HepG2 (cell line): ENCODE measurements at regions not wholly inside any gene's neighbourhood (a gene's known extent, or its start where the extent isn't known, plus 50 kb on each side); places are given as distances from the start of the nearest gene placed in this dataset.

Source experiments
- ATAC-seq: fragments of 200-7000 bp; cut with Tn5 transposase; 3 replicates; pipeline ENCODE4 v1.9.1; 2020; ENCODE audit warnings: mild to moderate bottlenecking, moderate library complexity
- BruUV-seq: library from RNA; stranded (reverse); fragments of 400-500 nt; replicated peaks from 2 replicates; lab custom pipeline; 2021; lab: Mats Ljungman, UMichigan
- CTCF ChIA-PET: fragments of 300-600 bp; formaldehyde crosslinking; extraction: SDS; loops from one replicate; lab custom pipeline; 2021; ENCODE audit warnings: low total read pairs, inconsistent platforms, low intra/inter-chr PET ratio; lab: Yijun Ruan, JAX
- POLR2A ChIA-PET: fragments of 350-600 bp; sonication (Branson Sonifier 250); formaldehyde crosslinking; loops from one replicate; lab custom pipeline; 2020; ENCODE audit warnings: antibody characterized with exemption, inconsistent platforms; lab: Yijun Ruan, JAX
- DNase-seq: peaks from one replicate; pipeline ENCODE4 v3.0.0-alpha.2; 2015; ENCODE audit warnings: low spot score
- FAIRE-seq: peaks from 3 replicates; lab custom pipeline; 2011; peaks lifted over from hg19 to GRCh38; lab: Jason Lieb, UNC
- H2AFZ ChIP-seq: one replicate; pipeline ENCODE4 v1.6.1; 2011; ENCODE audit warnings: low read length, inconsistent platforms
- H3K27ac ChIP-seq: fragments of 300-600 bp; 3 replicates; pipeline ENCODE4 v1.8.0; 2011; ENCODE audit warnings: mixed run types, mild to moderate bottlenecking, mixed read lengths, low read length, inconsistent platforms; ENCODE audit not compliant: insufficient read depth; ENCODE audit errors: extremely low read length
- H3K27me3 ChIP-seq, 2 experiments: fragments of 200-600 bp in 1 of 2; 2 replicates in 1 of 2; 3 replicates in 1 of 2; pipeline versions ENCODE4 v1.6.0 to v1.8.0; 2011; ENCODE audit warnings: low read length in 2 of 2, mild to moderate bottlenecking in 2 of 2, moderate library complexity in 2 of 2, inconsistent platforms in 1 of 2; ENCODE audit not compliant: insufficient read depth in 2 of 2, control insufficient read depth in 1 of 2
- H3K36me3 ChIP-seq, 2 experiments: fragments of 200-600 bp in 1 of 2; replicated peaks in 1 of 2; 2 replicates in 1 of 2; 3 replicates in 1 of 2; pipeline versions ENCODE4 v1.5.1 to v1.8.0; 2011; ENCODE audit warnings: low read length in 2 of 2, inconsistent platforms in 1 of 2; ENCODE audit not compliant: insufficient read depth in 2 of 2, control insufficient read depth in 1 of 2
- H3K4me1 ChIP-seq: 2 replicates; pipeline ENCODE4 v1.5.1; 2012; ENCODE audit warnings: low read length, inconsistent platforms; ENCODE audit not compliant: insufficient read depth
- H3K4me2 ChIP-seq: 2 replicates; pipeline ENCODE4 v1.6.0; 2011; ENCODE audit warnings: low read depth, low read length, inconsistent platforms
- H3K4me3 ChIP-seq, 3 experiments: fragments of 200-600 bp in 1 of 3; sonication (generic), shearing (Covaris generic) in 1 of 3; replicated peaks in 1 of 3; 2 replicates each; pipeline ENCODE4 v1.5.1; 2011 to 2016; ENCODE audit warnings: low read length in 3 of 3, inconsistent platforms in 2 of 3, low read depth in 2 of 3, mild to moderate bottlenecking in 2 of 3, control low read depth in 1 of 3, mixed read lengths in 1 of 3; ENCODE audit not compliant: insufficient read depth in 1 of 3
- H3K79me2 ChIP-seq: one replicate; pipeline ENCODE4 v1.6.1; 2011; ENCODE audit warnings: low read length, inconsistent platforms; ENCODE audit not compliant: insufficient read depth
- H3K9ac ChIP-seq: 2 replicates; pipeline ENCODE4 v1.6.0; 2011; ENCODE audit warnings: mild to moderate bottlenecking, low read depth, low read length, inconsistent platforms; ENCODE audit not compliant: insufficient read depth
- H3K9me3 ChIP-seq: 2 replicates; pipeline ENCODE4 v1.5.1; 2012; ENCODE audit warnings: mild to moderate bottlenecking, low read length
- H4K20me1 ChIP-seq: 2 replicates; pipeline ENCODE4 v1.6.0; 2011; ENCODE audit warnings: inconsistent platforms, mild to moderate bottlenecking, low read length, moderate library complexity; ENCODE audit not compliant: insufficient read depth
- AGO1 ChIP-seq: fragments of 200-400 bp; formaldehyde crosslinking; IDR thresholded peaks from 2 replicates; pipeline ENCODE4 v1.6.1; 2017; ENCODE audit warnings: mild to moderate bottlenecking, low read depth, low read length, moderate library complexity; ENCODE audit not compliant: poor library complexity, severe bottlenecking
- KLF12 ChIP-seq: sonication (generic); formaldehyde crosslinking; IDR thresholded peaks from 2 replicates; pipeline ENCODE4 v1.4.0; 2020; ENCODE audit warnings: missing genetic modification reagents, borderline replicate concordance
- MIER3 ChIP-seq: IDR thresholded peaks from 2 replicates; pipeline ENCODE4 v1.6.1; 2016; ENCODE audit warnings: missing compliant biosample characterization, borderline replicate concordance
- SALL1 ChIP-seq: sonication (generic); formaldehyde crosslinking; IDR thresholded peaks from 2 replicates; pipeline ENCODE4 v1.8.0; 2022; ENCODE audit warnings: mild to moderate bottlenecking, missing genetic modification reagents
- SAP130 ChIP-seq: IDR thresholded peaks from 2 replicates; pipeline ENCODE4 v1.6.1; 2016; ENCODE audit warnings: low read depth
- TOPORS ChIP-seq: sonication (generic); formaldehyde crosslinking; IDR thresholded peaks from 2 replicates; pipeline ENCODE4 v1.8.0; 2023; ENCODE audit warnings: mild to moderate bottlenecking, missing genetic modification reagents
- ZNF652 ChIP-seq: IDR thresholded peaks from 2 replicates; pipeline ENCODE4 v1.6.1; 2016; ENCODE audit warnings: low read depth, borderline replicate concordance
- WGBS: methylation state at CpG from one replicate; pipeline ENCODE4 v1.1.6; 2017; ENCODE audit warnings: low lambda C conversion rate; 5-methylcytosine and 5-hydroxymethylcytosine counted together
- in situ Hi-C: cut with HindIII; loops from 2 replicates; pipeline ENCODE4 v1.10.0; 2017; ENCODE audit warnings: low pct_unique_long_range_greater_than_20kb; ENCODE audit not compliant: extremely low pct_ligation_motif_present
- intact Hi-C: fragments of 100-400 bp; cut with micrococcal nuclease; formaldehyde crosslinking; loops from one replicate; pipeline ENCODE4 v1.10.0; 2022; ENCODE audit not compliant: unreplicated experiment

GRCh38 chr2:144320491-144320890 is 199.4 kb downstream of the ZEB2 start:
- ChIA-PET CTCF (no interaction called here), POLR2A (interaction anchor here (1.9 kb wide), 1 partner anchor 12 kb away, joined by 4 read pairs; a partner anchor contains a TSS)
- Histone ChIP-seq H3K79me2 (no peaks in the 10 kb centered on the region), H3K27ac (no peak overlapping the region), H3K36me3 (no peaks in the 10 kb centered on the region), H3K4me3 (no peak overlapping the region), H4K20me1 (no peaks in the 10 kb centered on the region), H3K9ac (no peak overlapping the region), H3K27me3 (no peaks in the 10 kb centered on the region), H3K4me1 (peaks cover 7% of the 10 kb centered on the region), H2AFZ (no peak overlapping the region), H3K4me2 (no peak overlapping the region), H3K9me3 (no peaks in the 10 kb centered on the region)
- FAIRE-seq (no peak), ATAC-seq (no peak), DNase-seq (no peak)
- WGBS, result 32% methylated on average over 1 of the region's 1 CpG
- TF ChIP-seq KLF12 (no peak), ZNF652 (CRISPR knock-in tag) (peak; percentile 43; the same call in 1 of the 2 replicates), SAP130 (no peak), TOPORS (CRISPR knock-in tag) (no peak)
- BruUV-seq, result no TSS peak
- in situ Hi-C loops, result no loop called here
- intact Hi-C loops, result no loop called here

- no TSS peak for BruUV-seq
- 32% methylated on average over 2 of the region's 2 CpGs for WGBS
- no peak overlapping the region for H2AFZ ChIP-seq
- no peaks in the 10 kb centered on the region for H3K36me3 ChIP-seq
- POLR2A ChIA-PET, result no interaction called here
- FAIRE-seq (no peak), DNase-seq (no peak), ATAC-seq (no peak)
- H3K4me2 ChIP-seq, result no peak overlapping the region
- no peaks in the 10 kb centered on the region for H4K20me1 ChIP-seq
- peaks cover 11% of the 10 kb centered on the region; the same call in 1 of the 2 replicates for H3K9me3 ChIP-seq
- in situ Hi-C loops, result no loop called here
- peaks cover 7% of the 10 kb centered on the region for H3K4me1 ChIP-seq
- H3K79me2 ChIP-seq, result no peaks in the 10 kb centered on the region
- intact Hi-C loops, result no loop called here
- CTCF ChIA-PET, result no interaction called here
- H3K27ac ChIP-seq, result no peak overlapping the region
- no peak for TF ChIP-seq SALL1
- no peak for TF ChIP-seq MIER3 (CRISPR knock-in tag)
- no peak for TF ChIP-seq AGO1
- no peaks in the 10 kb centered on the region for H3K27me3 ChIP-seq
- no peak overlapping the region for H3K4me3 ChIP-seq
- no peak overlapping the region for H3K9ac ChIP-seq
These were observed 202.7 kb downstream of the ZEB2 start for GRCh38 chr2:144317071-144317738.
